Upper lobe of right lung (tissue), 1 donor: ENCODE measurements at regions not wholly inside any gene's neighbourhood (a gene's known extent, or its start where the extent isn't known, plus 50 kb on each side); places are given as distances from the start of the nearest gene placed in this dataset.

ENCODE experiments used
- ATAC-seq: fragments of 200-7000 bp; cut with Tn5 transposase; one replicate; pipeline ENCODE4 v1.9.1; 2020; ENCODE audit warnings: mild to moderate bottlenecking, moderate library complexity
- DNase-seq: peaks from one replicate; pipeline ENCODE4 v3.0.0-alpha.2; 2020
- H3K27ac ChIP-seq: fragments of 200-600 bp; one replicate; pipeline ENCODE4 v1.8.0; 2022
- H3K27me3 ChIP-seq: fragments of 200-600 bp; one replicate; pipeline ENCODE4 v1.8.0; 2022; ENCODE audit warnings: mild to moderate bottlenecking
- H3K36me3 ChIP-seq: fragments of 200-600 bp; one replicate; pipeline ENCODE4 v1.8.0; 2022
- H3K4me1 ChIP-seq: fragments of 200-600 bp; one replicate; pipeline ENCODE4 v1.8.0; 2022
- H3K4me3 ChIP-seq: fragments of 200-600 bp; one replicate; pipeline ENCODE4 v1.8.0; 2022; ENCODE audit warnings: mild to moderate bottlenecking
- H3K9me3 ChIP-seq: fragments of 200-600 bp; one replicate; pipeline ENCODE4 v1.8.0; 2022
- CTCF ChIP-seq: fragments of 200-600 bp; IDR thresholded peaks from one replicate; pipeline ENCODE4 v1.8.0; 2022; ENCODE audit warnings: antibody characterized with exemption
- intact Hi-C: fragments of 100-400 bp; cut with DNase I; formaldehyde crosslinking; loops from one replicate; pipeline ENCODE4 v1.11.0; 2022
- donor health status: DM: no; HTN: yes; CAD: no; lungs with severe emphysema.

GRCh38 chr5:74184649-74185048 is 455.9 kb downstream of the ENC1 start:
- no peak overlapping the region for H3K4me3 ChIP-seq
- no peaks in the 10 kb centered on the region for H3K36me3 ChIP-seq
- no peak for TF ChIP-seq CTCF
- no peaks in the 10 kb centered on the region for H3K9me3 ChIP-seq
- H3K4me1 ChIP-seq = no peaks in the 10 kb centered on the region
- H3K27ac ChIP-seq = no peak overlapping the region
- H3K27me3 ChIP-seq = no peaks in the 10 kb centered on the region
- intact Hi-C loops = no loop called here
- ATAC-seq (no peak), DNase-seq (no peak)

GRCh38 chr5:74183041-74183440 is 457.5 kb downstream of the ENC1 start:
- Histone ChIP-seq H3K27me3 (no peaks in the 10 kb centered on the region), H3K4me1 (no peaks in the 10 kb centered on the region), H3K36me3 (no peaks in the 10 kb centered on the region), H3K9me3 (no peaks in the 10 kb centered on the region), H3K4me3 (no peak overlapping the region), H3K27ac (no peak overlapping the region)
- no peak for ATAC-seq
- DNase-seq = no peak
- no peak for TF ChIP-seq CTCF
- intact Hi-C loops = no loop called here

GRCh38 chr5:74182603-74183002 is 457.9 kb downstream of the ENC1 start:
- Histone ChIP-seq H3K4me3 (no peak overlapping the region), H3K27me3 (no peaks in the 10 kb centered on the region), H3K4me1 (no peaks in the 10 kb centered on the region), H3K27ac (no peak overlapping the region), H3K36me3 (no peaks in the 10 kb centered on the region), H3K9me3 (no peaks in the 10 kb centered on the region)
- no peak for DNase-seq
- intact Hi-C loops = no loop called here
- TF ChIP-seq CTCF = no peak
- ATAC-seq = no peak

GRCh38 chr5:74179701-74180100 is 460.8 kb downstream of the ENC1 start:
- ATAC-seq (no peak), DNase-seq (no peak)
- Histone ChIP-seq H3K4me1 (no peaks in the 10 kb centered on the region), H3K36me3 (no peaks in the 10 kb centered on the region), H3K4me3 (no peak overlapping the region), H3K27me3 (no peaks in the 10 kb centered on the region), H3K27ac (no peak overlapping the region), H3K9me3 (no peaks in the 10 kb centered on the region)
- no peak for TF ChIP-seq CTCF
- intact Hi-C loops = no loop called here

DNA sequence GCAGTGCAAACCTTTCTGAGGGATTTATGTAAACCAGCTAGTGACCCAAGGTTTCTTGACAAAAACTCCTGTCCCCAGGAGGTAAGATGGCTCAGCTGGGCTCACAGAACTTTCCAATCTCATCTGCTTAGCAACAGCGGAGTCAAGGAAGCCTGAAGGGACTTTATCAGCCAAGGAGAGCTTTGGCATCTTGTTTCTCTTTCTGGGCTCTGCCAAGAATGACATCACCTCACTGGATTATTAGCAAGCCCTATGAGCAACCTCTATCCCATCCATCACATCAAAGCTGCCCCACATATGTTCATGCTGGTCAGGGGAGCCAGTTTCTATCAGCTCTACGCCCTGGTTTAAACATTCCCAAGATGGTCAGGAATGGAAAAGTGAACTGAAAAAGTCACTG is 461.3 kb downstream of the ENC1 start:
- no peaks in the 10 kb centered on the region for H3K27me3 ChIP-seq
- ATAC-seq (no peak), DNase-seq (no peak)
- H3K9me3 ChIP-seq = no peaks in the 10 kb centered on the region
- intact Hi-C loops = no loop called here
- no peaks in the 10 kb centered on the region for H3K36me3 ChIP-seq
- H3K4me1 ChIP-seq = no peaks in the 10 kb centered on the region
- no peak overlapping the region for H3K4me3 ChIP-seq
- no peak for TF ChIP-seq CTCF
- no peak overlapping the region for H3K27ac ChIP-seq

GRCh38 chr5:74177961-74178360 is 462.6 kb downstream of the ENC1 start:
- H3K36me3 ChIP-seq = no peaks in the 10 kb centered on the region
- no peak for ATAC-seq
- no peak overlapping the region for H3K4me3 ChIP-seq
- DNase-seq = no peak
- TF ChIP-seq CTCF = no peak
- H3K27me3 ChIP-seq = no peaks in the 10 kb centered on the region
- H3K4me1 ChIP-seq = peaks cover 4% of the 10 kb centered on the region
- H3K27ac ChIP-seq = no peak overlapping the region
- H3K9me3 ChIP-seq = no peaks in the 10 kb centered on the region
- intact Hi-C loops = no loop called here
